ENCODE measurements at regions not wholly inside any gene's neighbourhood (a gene's known extent, or its start where the extent isn't known, plus 50 kb on each side); places are given as distances from the start of the nearest gene placed in this dataset.

DNA sequence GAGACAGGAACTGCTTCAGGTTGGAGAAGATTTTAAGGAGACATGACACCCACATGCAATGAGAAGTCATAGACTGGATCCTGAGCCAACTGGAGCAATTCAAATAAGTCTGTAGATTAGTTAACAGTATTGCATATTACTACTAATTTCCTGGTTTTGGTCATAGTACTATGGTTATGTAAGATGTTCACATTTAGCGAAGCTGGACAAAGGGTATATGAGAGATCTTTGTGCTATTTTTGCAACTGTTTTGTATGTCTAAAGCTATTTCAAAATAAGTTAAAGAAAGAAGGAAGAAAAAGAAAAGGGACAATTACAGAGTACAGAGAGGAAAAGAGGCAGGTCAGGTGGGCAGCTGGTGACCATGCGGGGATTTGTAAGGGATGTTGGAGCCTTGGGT lies 116.5 kb upstream of the SVIL start:
- TF ChIP-seq CTCF (conservative IDR thresholded peaks at IDR 0.05; ENCODE audit: low read depth, low read length) (no peak), EZH2 (IDR thresholded peaks at IDR 0.05; ENCODE audit: low read length, unreplicated experiment) (no peak)
